K562 (cell line): ENCODE measurements at regions not wholly inside any gene's neighbourhood (a gene's known extent, or its start where the extent isn't known, plus 50 kb on each side); places are given as distances from the start of the nearest gene placed in this dataset.

ENCODE experiments used
- ELK1 ChIP-seq: sonication (generic); formaldehyde crosslinking; IDR thresholded peaks from 2 replicates; pipeline ENCODE4 v1.8.1; 2022; ENCODE audit warnings: missing genetic modification reagents
- FOXK1 ChIP-seq: sonication (generic); formaldehyde crosslinking; IDR thresholded peaks from 2 replicates; pipeline ENCODE4 v1.8.0; 2022; ENCODE audit warnings: missing genetic modification reagents, mild to moderate bottlenecking, borderline replicate concordance
- IFI16 ChIP-seq: fragments of 250-450 bp; sonication (Bioruptor Pico); IDR thresholded peaks from 2 replicates; pipeline ENCODE4 v2.1.2; 2022; ENCODE audit warnings: mild to moderate bottlenecking, inconsistent platforms
- NFYB ChIP-seq: IDR thresholded peaks from 2 replicates; pipeline ENCODE4 v1.6.1; 2011; ENCODE audit warnings: mild to moderate bottlenecking, moderate library complexity; ENCODE audit not compliant: insufficient read length; ENCODE audit errors: extremely low read depth
- PHF8 ChIP-seq: fragments of 200-600 bp; sonication (generic); IDR thresholded peaks from 2 replicates; pipeline ENCODE4 v1.6.1; 2012; ENCODE audit warnings: mixed run types, mild to moderate bottlenecking, inconsistent platforms, low read length, moderate library complexity, borderline replicate concordance
- POLR2G ChIP-seq: fragments of 200-400 bp; formaldehyde crosslinking; IDR thresholded peaks from 2 replicates; pipeline ENCODE4 v1.6.1; 2017; ENCODE audit warnings: low read depth, mild to moderate bottlenecking, antibody characterized with exemption, low read length, moderate library complexity
- POLR3A ChIP-seq: IDR thresholded peaks from 2 replicates; pipeline ENCODE4 v1.6.1; 2011; ENCODE audit warnings: borderline replicate concordance, mild to moderate bottlenecking, moderate library complexity; ENCODE audit not compliant: insufficient read length, insufficient read depth; ENCODE audit errors: extremely low read depth
- THAP7 ChIP-seq: fragments of 250-450 bp; sonication (Bioruptor Pico); IDR thresholded peaks from 2 replicates; pipeline ENCODE4 v1.5.0; 2021
- THRA ChIP-seq: fragments of 450-650 bp; IDR thresholded peaks from 2 replicates; pipeline ENCODE4 v1.6.1; 2017; ENCODE audit warnings: mild to moderate bottlenecking, moderate library complexity
- USF1 ChIP-seq: sonication (generic); formaldehyde crosslinking; IDR thresholded peaks from 2 replicates; pipeline ENCODE4 v1.9.0; 2022; ENCODE audit warnings: mild to moderate bottlenecking, missing genetic modification reagents
- VEZF1 ChIP-seq: fragments of 200-800 bp; sonication (Bioruptor generic); IDR thresholded peaks from 2 replicates; pipeline ENCODE4 v1.6.1; 2017; ENCODE audit warnings: missing genetic modification characterization, missing compliant biosample characterization
- ZMIZ1 ChIP-seq, 2 experiments: fragments of 150-350 bp in 1 of 2; IDR thresholded peaks; 2 replicates each; pipeline ENCODE4 v1.6.1; 2012 to 2016; ENCODE audit warnings: low read depth in 2 of 2, low read length in 2 of 2, mild to moderate bottlenecking in 1 of 2, moderate library complexity in 1 of 2
- ZZZ3 ChIP-seq: fragments of 450-650 bp; IDR thresholded peaks from 2 replicates; pipeline ENCODE4 v1.6.1; 2016; ENCODE audit warnings: antibody characterized with exemption, mild to moderate bottlenecking, moderate library complexity

GRCh38 chr15:39336926-39337325 lies 244.0 kb upstream of the THBS1 start:
- no peak for TF ChIP-seq ZZZ3
- TF ChIP-seq USF1 (CRISPR knock-in tag): no peak
- no peak for TF ChIP-seq VEZF1 (CRISPR knock-in tag)
- no peak for TF ChIP-seq THAP7 (CRISPR knock-in tag)
- no peak for TF ChIP-seq ELK1
- no peak for TF ChIP-seq THRA
- no peak for TF ChIP-seq ZMIZ1 (IDR thresholded peaks at IDR 0.05; ENCODE audit: low read depth in 2 of 2, low read length in 2 of 2)
- no peak for TF ChIP-seq PHF8
- no peak for TF ChIP-seq IFI16 (CRISPR knock-in tag)
- no peak for TF ChIP-seq FOXK1 (CRISPR knock-in tag)
- TF ChIP-seq NFYB: no peak
- TF ChIP-seq POLR3A: no peak
- TF ChIP-seq POLR2G: no peak
